Peyer's patch (tissue), 4 donors: ENCODE measurements at regions not wholly inside any gene's neighbourhood (a gene's known extent, or its start where the extent isn't known, plus 50 kb on each side); places are given as distances from the start of the nearest gene placed in this dataset.

ENCODE experiments used
- CTCF ChIP-seq, 6 experiments: fragments of 450-650 bp in 4 of 6; fragments of 200-600 bp in 2 of 6; sonication (generic) in 1 of 6; IDR thresholded peaks; one replicate each; pipeline ENCODE4 v1.5.1; 2017 to 2019; ENCODE audit warnings: antibody characterized with exemption in 6 of 6, mild to moderate bottlenecking in 3 of 6, moderate library complexity in 1 of 6
- POLR2A ChIP-seq, 2 donors: fragments of 450-650 bp; IDR thresholded peaks; one replicate each; pipeline ENCODE4 v1.5.1; 2017; ENCODE audit warnings: antibody characterized with exemption in 2 of 2, mild to moderate bottlenecking in 2 of 2, moderate library complexity in 2 of 2

- no peak for TF ChIP-seq CTCF (IDR thresholded peaks at IDR 0.05)
- no peak for TF ChIP-seq POLR2A (IDR thresholded peaks at IDR 0.05)
Observed at GRCh38 chr4:134668237-134668636, 466.6 kb upstream of the PABPC4L start.
